Peyer's patch (tissue), 4 donors: ENCODE measurements at regions not wholly inside any gene's neighbourhood (a gene's known extent, or its start where the extent isn't known, plus 50 kb on each side); places are given as distances from the start of the nearest gene placed in this dataset.

Experiments
- POLR2A ChIP-seq, 2 donors: fragments of 450-650 bp; IDR thresholded peaks; one replicate each; pipeline ENCODE4 v1.5.1; 2017; ENCODE audit warnings: antibody characterized with exemption in 2 of 2, mild to moderate bottlenecking in 2 of 2, moderate library complexity in 2 of 2
- TF ChIP-seq, protein P1 (sequence below), 6 experiments: fragments of 450-650 bp in 4 of 6; fragments of 200-600 bp in 2 of 6; sonication (generic) in 1 of 6; IDR thresholded peaks; one replicate each; pipeline ENCODE4 v1.5.1; 2017 to 2019; ENCODE audit warnings: antibody characterized with exemption in 6 of 6, mild to moderate bottlenecking in 3 of 6, moderate library complexity in 1 of 6

DNA sequence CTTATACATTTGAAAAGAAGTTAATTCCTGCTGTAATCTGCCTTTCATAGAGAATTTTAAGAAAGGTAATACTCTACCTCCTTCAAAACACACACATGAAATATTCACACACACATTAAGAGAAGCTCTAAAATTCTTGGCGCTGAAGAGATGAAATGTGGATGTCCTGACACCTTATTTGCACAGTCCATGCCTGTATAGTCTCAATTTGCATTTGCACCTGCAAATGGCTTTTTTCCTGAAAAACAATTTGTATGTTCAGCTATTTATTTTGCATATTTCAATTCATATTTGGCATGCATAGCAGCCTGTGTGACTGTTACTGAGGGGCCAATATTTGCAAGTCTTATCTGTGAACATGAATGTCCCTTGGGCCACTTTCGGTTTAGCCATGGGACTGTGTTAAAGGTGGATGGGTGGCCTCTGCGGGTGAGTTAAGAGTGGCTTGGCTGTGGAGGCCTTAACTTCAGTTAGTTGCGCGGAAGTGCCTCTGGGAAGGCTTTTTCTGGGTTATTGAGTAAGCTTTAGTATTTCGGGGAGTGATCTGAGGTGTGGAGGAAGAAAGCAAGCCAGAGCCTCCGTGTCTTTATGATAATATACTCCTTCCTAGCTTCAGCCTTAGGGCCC is 443.3 kb upstream of the FAT1 start:
- TF ChIP-seq, protein P1, sequence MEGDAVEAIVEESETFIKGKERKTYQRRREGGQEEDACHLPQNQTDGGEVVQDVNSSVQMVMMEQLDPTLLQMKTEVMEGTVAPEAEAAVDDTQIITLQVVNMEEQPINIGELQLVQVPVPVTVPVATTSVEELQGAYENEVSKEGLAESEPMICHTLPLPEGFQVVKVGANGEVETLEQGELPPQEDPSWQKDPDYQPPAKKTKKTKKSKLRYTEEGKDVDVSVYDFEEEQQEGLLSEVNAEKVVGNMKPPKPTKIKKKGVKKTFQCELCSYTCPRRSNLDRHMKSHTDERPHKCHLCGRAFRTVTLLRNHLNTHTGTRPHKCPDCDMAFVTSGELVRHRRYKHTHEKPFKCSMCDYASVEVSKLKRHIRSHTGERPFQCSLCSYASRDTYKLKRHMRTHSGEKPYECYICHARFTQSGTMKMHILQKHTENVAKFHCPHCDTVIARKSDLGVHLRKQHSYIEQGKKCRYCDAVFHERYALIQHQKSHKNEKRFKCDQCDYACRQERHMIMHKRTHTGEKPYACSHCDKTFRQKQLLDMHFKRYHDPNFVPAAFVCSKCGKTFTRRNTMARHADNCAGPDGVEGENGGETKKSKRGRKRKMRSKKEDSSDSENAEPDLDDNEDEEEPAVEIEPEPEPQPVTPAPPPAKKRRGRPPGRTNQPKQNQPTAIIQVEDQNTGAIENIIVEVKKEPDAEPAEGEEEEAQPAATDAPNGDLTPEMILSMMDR (IDR thresholded peaks at IDR 0.05), result no peak
- TF ChIP-seq POLR2A (IDR thresholded peaks at IDR 0.05), result no peak
